ENCODE measurements at regions not wholly inside any gene's neighbourhood (a gene's known extent, or its start where the extent isn't known, plus 50 kb on each side); places are given as distances from the start of the nearest gene placed in this dataset.

GRCh38 chr7:17626235-17626634 lies 314.1 kb downstream of the SNX13 start:
- peak; percentile 67 for TF ChIP-seq GATA2 (IDR thresholded peaks at IDR 0.05; ENCODE audit: low read depth, low read length)
- TF ChIP-seq GATA3 (IDR thresholded peaks at IDR 0.05; ENCODE audit: low read depth, low read length): peak; percentile 80
